HEK293 (cell line): ENCODE measurements at regions not wholly inside any gene's neighbourhood (a gene's known extent, or its start where the extent isn't known, plus 50 kb on each side); places are given as distances from the start of the nearest gene placed in this dataset.

ENCODE experiments used
- CTCF ChIA-PET: fragments of 350-600 bp; formaldehyde crosslinking; extraction: SDS; loops from one replicate; lab custom pipeline; 2021; ENCODE audit warnings: antibody characterized with exemption; lab: Yijun Ruan, JAX
- POLR2A ChIA-PET: fragments of 300-600 bp; formaldehyde crosslinking; extraction: SDS; loops from one replicate; lab custom pipeline; 2020; ENCODE audit warnings: antibody characterized with exemption, inconsistent platforms; lab: Yijun Ruan, JAX
- H3K27ac ChIP-seq: fragments of 200-500 bp; sonication (Bioruptor generic); 2 replicates; pipeline ENCODE4 v1.5.1; 2014; ENCODE audit warnings: low read depth, low read length, control low read depth, inconsistent platforms; ENCODE audit errors: extremely low read depth
- H3K36me3 ChIP-seq, 2 experiments: fragments of 200-500 bp in 1 of 2; sonication (Bioruptor generic) in 1 of 2; 1 replicate in 1 of 2; 2 replicates in 1 of 2; pipeline ENCODE4 v1.5.1; 2014 to 2017; ENCODE audit warnings: inconsistent platforms in 2 of 2, low read length in 2 of 2; ENCODE audit not compliant: control insufficient read depth in 2 of 2, insufficient read depth in 1 of 2
- H3K4me1 ChIP-seq: fragments of 200-500 bp; sonication (Bioruptor generic); 2 replicates; pipeline ENCODE4 v1.5.1; 2014; ENCODE audit warnings: mild to moderate bottlenecking, low read length, inconsistent platforms; ENCODE audit not compliant: control insufficient read depth, insufficient read depth
- H3K4me3 ChIP-seq: 2 replicates; pipeline ENCODE4 v1.5.1; 2011; ENCODE audit warnings: low read depth, mild to moderate bottlenecking, control low read depth, low read length, moderate library complexity
- H3K9me3 ChIP-seq: fragments of 200-500 bp; sonication (Bioruptor generic); 2 replicates; pipeline ENCODE4 v1.5.1; 2014; ENCODE audit warnings: low read depth, low read length, inconsistent platforms; ENCODE audit not compliant: control insufficient read depth, insufficient read depth
- INSM2 ChIP-seq: fragments of 450-650 bp; formaldehyde crosslinking; IDR thresholded peaks from 2 replicates; pipeline ENCODE4 v1.5.1; 2016; ENCODE audit warnings: missing biosample characterization, missing genetic modification characterization
- KLF1 ChIP-seq: fragments of 450-650 bp; formaldehyde crosslinking; IDR thresholded peaks from 2 replicates; pipeline ENCODE4 v1.5.1; 2016; ENCODE audit warnings: missing biosample characterization, missing genetic modification characterization
- MYNN ChIP-seq: fragments of 450-650 bp; formaldehyde crosslinking; IDR thresholded peaks from 2 replicates; pipeline ENCODE4 v1.5.1; 2016; ENCODE audit warnings: missing biosample characterization, missing genetic modification characterization, borderline replicate concordance
- PBX3 ChIP-seq: sonication (generic); formaldehyde crosslinking; IDR thresholded peaks from 2 replicates; pipeline ENCODE4 v1.8.1; 2022; ENCODE audit warnings: mild to moderate bottlenecking, moderate library complexity, missing genetic modification reagents
- PRDM6 ChIP-seq: fragments of 450-650 bp; formaldehyde crosslinking; IDR thresholded peaks from 2 replicates; pipeline ENCODE4 v1.5.1; 2017; ENCODE audit warnings: missing biosample characterization, missing genetic modification characterization
- SCRT2 ChIP-seq: fragments of 450-650 bp; formaldehyde crosslinking; IDR thresholded peaks from 2 replicates; pipeline ENCODE4 v1.5.1; 2016; ENCODE audit warnings: missing biosample characterization, missing genetic modification characterization
- ZBTB10 ChIP-seq: fragments of 450-650 bp; formaldehyde crosslinking; IDR thresholded peaks from 2 replicates; pipeline ENCODE4 v1.5.1; 2016; ENCODE audit warnings: missing biosample characterization, missing genetic modification characterization
- ZBTB21 ChIP-seq: fragments of 450-650 bp; formaldehyde crosslinking; IDR thresholded peaks from 2 replicates; pipeline ENCODE4 v1.5.1; 2017; ENCODE audit warnings: missing biosample characterization, missing genetic modification characterization
- ZFP41 ChIP-seq: fragments of 450-650 bp; formaldehyde crosslinking; IDR thresholded peaks from 2 replicates; pipeline ENCODE4 v1.5.1; 2016; ENCODE audit warnings: missing biosample characterization, missing genetic modification characterization, borderline replicate concordance
- ZNF121 ChIP-seq: fragments of 450-650 bp; formaldehyde crosslinking; IDR thresholded peaks from 2 replicates; pipeline ENCODE4 v1.5.1; 2016; ENCODE audit warnings: missing biosample characterization, missing genetic modification characterization
- ZNF26 ChIP-seq: fragments of 450-650 bp; formaldehyde crosslinking; IDR thresholded peaks from 2 replicates; pipeline ENCODE4 v1.5.1; 2016; ENCODE audit warnings: missing biosample characterization, missing genetic modification characterization
- ZNF341 ChIP-seq: fragments of 450-650 bp; formaldehyde crosslinking; IDR thresholded peaks from 2 replicates; pipeline ENCODE4; 2016; ENCODE audit warnings: low read depth, missing biosample characterization, missing genetic modification characterization
- ZNF350 ChIP-seq: fragments of 450-650 bp; formaldehyde crosslinking; IDR thresholded peaks from 2 replicates; pipeline ENCODE4 v1.5.0; 2017; ENCODE audit warnings: missing biosample characterization, mild to moderate bottlenecking, missing genetic modification characterization
- ZNF423 ChIP-seq: fragments of 450-650 bp; formaldehyde crosslinking; IDR thresholded peaks from 2 replicates; pipeline ENCODE4 v1.5.1; 2016; ENCODE audit warnings: missing biosample characterization, missing genetic modification characterization
- ZNF510 ChIP-seq: fragments of 450-650 bp; formaldehyde crosslinking; IDR thresholded peaks from 2 replicates; pipeline ENCODE4 v1.5.1; 2018; ENCODE audit warnings: mild to moderate bottlenecking, missing genetic modification characterization, missing biosample characterization; ENCODE audit not compliant: insufficient replicate concordance
- ZNF521 ChIP-seq: fragments of 450-650 bp; formaldehyde crosslinking; IDR thresholded peaks from 2 replicates; pipeline ENCODE4 v1.5.1; 2017; ENCODE audit warnings: missing biosample characterization, mild to moderate bottlenecking, missing genetic modification characterization
- ZNF544 ChIP-seq: fragments of 450-650 bp; formaldehyde crosslinking; IDR thresholded peaks from 2 replicates; pipeline ENCODE4 v1.5.0; 2017; ENCODE audit warnings: missing biosample characterization, missing genetic modification characterization
- ZNF555 ChIP-seq: fragments of 450-650 bp; formaldehyde crosslinking; conservative IDR thresholded peaks from 2 replicates; pipeline ENCODE4 v1.5.1; 2017; ENCODE audit warnings: missing biosample characterization, mild to moderate bottlenecking, missing genetic modification characterization, inconsistent platforms
- ZNF624 ChIP-seq: fragments of 450-650 bp; formaldehyde crosslinking; IDR thresholded peaks from 2 replicates; pipeline ENCODE4 v1.5.1; 2017; ENCODE audit warnings: missing biosample characterization, missing genetic modification characterization
- ZNF768 ChIP-seq: fragments of 450-650 bp; formaldehyde crosslinking; IDR thresholded peaks from 2 replicates; pipeline ENCODE4 v1.5.1; 2018; ENCODE audit warnings: missing biosample characterization, mild to moderate bottlenecking, missing genetic modification characterization
- ZNF843 ChIP-seq: fragments of 450-650 bp; formaldehyde crosslinking; IDR thresholded peaks from 2 replicates; pipeline ENCODE4 v1.5.1; 2016; ENCODE audit warnings: missing biosample characterization, missing genetic modification characterization

GRCh38 chr11:129557421-129557820, 181.8 kb downstream of the BARX2 start:
- ChIA-PET CTCF (interaction anchor here (0.6 kb wide), 1 partner anchor 135 kb away, joined by 3 read pairs; no protein-coding TSS in a partner anchor), POLR2A (no interaction called here)
- Histone ChIP-seq H3K4me3 (no peak overlapping the region), H3K36me3 (no peaks in the 10 kb centered on the region), H3K27ac (no peak overlapping the region), H3K9me3 (no peaks in the 10 kb centered on the region), H3K4me1 (no peaks in the 10 kb centered on the region)
- TF ChIP-seq ZNF843 (tag by site-specific recombination): no peak
- no peak for TF ChIP-seq INSM2 (tag by site-specific recombination)
- TF ChIP-seq ZNF26 (tag by site-specific recombination): no peak
- no peak for TF ChIP-seq ZNF768 (tag by site-specific recombination)
- no peak for TF ChIP-seq ZBTB10
- no peak for TF ChIP-seq ZNF544 (tag by site-specific recombination)
- TF ChIP-seq MYNN (tag by site-specific recombination): no peak
- TF ChIP-seq PRDM6 (tag by site-specific recombination): no peak
- TF ChIP-seq SCRT2: no peak

GRCh38 chr11:129569007-129569406, 193.4 kb downstream of the BARX2 start:
- H3K4me3 ChIP-seq: no peak overlapping the region
- no peaks in the 10 kb centered on the region for H3K4me1 ChIP-seq
- H3K27ac ChIP-seq: no peak overlapping the region
- TF ChIP-seq ZNF341 (no peak), PBX3 (no peak), ZBTB21 (tag by site-specific recombination) (no peak), ZNF350 (tag by site-specific recombination) (no peak), ZFP41 (no peak), ZNF555 (tag by site-specific recombination) (no peak), ZNF510 (tag by site-specific recombination) (no peak), KLF1 (tag by site-specific recombination) (no peak), ZNF624 (tag by site-specific recombination) (no peak), ZNF423 (tag by site-specific recombination) (no peak), ZNF121 (tag by site-specific recombination) (no peak), ZNF521 (tag by site-specific recombination) (no peak)
- no peaks in the 10 kb centered on the region for H3K9me3 ChIP-seq
- H3K36me3 ChIP-seq: no peaks in the 10 kb centered on the region
- ChIA-PET POLR2A (no interaction called here), CTCF (interaction anchor here (0.7 kb wide), 1 partner anchor 137 kb away, joined by 3 read pairs; no protein-coding TSS in a partner anchor)
